NCI-H2081 (cell line): ENCODE measurements at regions not wholly inside any gene's neighbourhood (a gene's known extent, or its start where the extent isn't known, plus 50 kb on each side); places are given as distances from the start of the nearest gene placed in this dataset.

Experiments
- DNase-seq, 2 experiments: peaks; one replicate each; lab custom pipeline; 2025; lab: John Stamatoyannopoulos, UW

- DNase-seq, result no peak
These were observed 1452.5 kb upstream of the NUDT12 start for GRCh38 chr5:105015098-105015497.

- no peak for DNase-seq
These were observed 1436.0 kb upstream of the NUDT12 start for GRCh38 chr5:104998572-104998971.

- DNase-seq, result no peak
These were observed 1435.6 kb upstream of the NUDT12 start for GRCh38 chr5:104998169-104998568.

- no peak for DNase-seq
These were observed 1424.5 kb upstream of the NUDT12 start for GRCh38 chr5:104987074-104987473.

GRCh38 chr5:104977529-104977928, 1414.9 kb upstream of the NUDT12 start:
- peak in 1 of 2 experiments; percentile 26 for DNase-seq

GRCh38 chr5:104967806-104968410, 1405.3 kb upstream of the NUDT12 start:
- no peak for DNase-seq

GRCh38 chr5:104965006-104965405, 1402.4 kb upstream of the NUDT12 start:
- peak in 1 of 2 experiments; percentile 18 for DNase-seq

- DNase-seq, result peak in 1 of 2 experiments; percentile 2
These were observed 1392.9 kb upstream of the NUDT12 start for GRCh38 chr5:104955479-104955878.

GRCh38 chr5:104952876-104953275, 1390.3 kb upstream of the NUDT12 start:
- DNase-seq, result no peak

GRCh38 chr5:104951829-104952228, 1389.2 kb upstream of the NUDT12 start:
- DNase-seq, result no peak

- DNase-seq, result no peak
These were observed 1384.5 kb upstream of the NUDT12 start for GRCh38 chr5:104947076-104947475.

- peak in 1 of 2 experiments; percentile 2 for DNase-seq
These were observed 1380.1 kb upstream of the NUDT12 start for GRCh38 chr5:104942735-104943134.

- no peak for DNase-seq
These were observed 1378.5 kb upstream of the NUDT12 start for GRCh38 chr5:104941030-104941645.

GRCh38 chr5:104937598-104937997, 1375.0 kb upstream of the NUDT12 start:
- DNase-seq, result no peak

GRCh38 chr5:104932431-104932830, 1369.8 kb upstream of the NUDT12 start:
- no peak for DNase-seq

GRCh38 chr5:104928906-104929520, 1366.4 kb upstream of the NUDT12 start:
- no peak for DNase-seq

GRCh38 chr5:104915226-104915625, 1352.6 kb upstream of the NUDT12 start:
- no peak for DNase-seq

- no peak for DNase-seq
These were observed 1352.0 kb upstream of the NUDT12 start for GRCh38 chr5:104914536-104915070.

GRCh38 chr5:104913841-104914281, 1351.3 kb upstream of the NUDT12 start:
- peak in 1 of 2 experiments; percentile 56 for DNase-seq

- no peak for DNase-seq
These were observed 1347.2 kb upstream of the NUDT12 start for GRCh38 chr5:104909803-104910202.

GRCh38 chr5:104904561-104904960, 1342.0 kb upstream of the NUDT12 start:
- no peak for DNase-seq

- DNase-seq, result no peak
These were observed 1341.4 kb upstream of the NUDT12 start for GRCh38 chr5:104903941-104904340.

GRCh38 chr5:104891596-104891995, 1329.0 kb upstream of the NUDT12 start:
- DNase-seq, result no peak
